ENCODE measurements at regions not wholly inside any gene's neighbourhood (a gene's known extent, or its start where the extent isn't known, plus 50 kb on each side); places are given as distances from the start of the nearest gene placed in this dataset.

DNA sequence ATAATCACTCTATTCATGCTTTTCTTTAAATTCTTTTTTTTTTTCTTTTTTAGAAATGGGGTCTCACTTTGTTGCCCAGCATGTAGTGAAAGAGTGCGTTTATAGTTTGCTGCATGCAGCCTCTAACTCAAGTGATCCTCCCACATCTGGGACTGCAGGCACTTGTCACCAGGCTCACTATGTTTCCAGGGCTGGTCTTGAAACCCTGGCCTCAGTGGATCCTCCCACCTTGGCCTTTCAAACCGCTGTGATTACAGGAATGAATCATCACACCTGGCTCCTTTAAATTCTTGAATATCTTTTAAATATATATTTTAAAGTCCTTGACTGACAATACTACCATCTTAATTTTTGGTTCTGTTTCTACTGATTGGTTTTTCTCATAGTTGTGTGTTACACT, 591.6 kb upstream of the KCND2 start:
- H2AK5ac ChIP-seq (ENCODE audit: low read depth, low read length), result no peak overlapping the region
- H2BK120ac ChIP-seq (ENCODE audit: low read depth, low read length), result no peak overlapping the region
- H3K79me1 ChIP-seq (ENCODE audit: low read depth in 1 of 2, low read length in 2 of 2), result no peaks in the 10 kb centered on the region
- H4K91ac ChIP-seq (ENCODE audit: insufficient read depth, low read depth, low read length), result no peak overlapping the region
- no peak overlapping the region for H3K4me3 ChIP-seq (ENCODE audit: insufficient read depth, low read depth, low read length)
- H2BK20ac ChIP-seq (ENCODE audit: low read depth, low read length), result no peak overlapping the region
- H3K56ac ChIP-seq (ENCODE audit: extremely low read depth, insufficient read depth, low read length), result no peak overlapping the region
- no peak overlapping the region for H3K9ac ChIP-seq (ENCODE audit: low read depth, low read length)
- TF ChIP-seq MXI1 (IDR thresholded peaks at IDR 0.05; ENCODE audit: borderline replicate concordance, low read depth, low read length), result no peak
- TF ChIP-seq, protein P1, sequence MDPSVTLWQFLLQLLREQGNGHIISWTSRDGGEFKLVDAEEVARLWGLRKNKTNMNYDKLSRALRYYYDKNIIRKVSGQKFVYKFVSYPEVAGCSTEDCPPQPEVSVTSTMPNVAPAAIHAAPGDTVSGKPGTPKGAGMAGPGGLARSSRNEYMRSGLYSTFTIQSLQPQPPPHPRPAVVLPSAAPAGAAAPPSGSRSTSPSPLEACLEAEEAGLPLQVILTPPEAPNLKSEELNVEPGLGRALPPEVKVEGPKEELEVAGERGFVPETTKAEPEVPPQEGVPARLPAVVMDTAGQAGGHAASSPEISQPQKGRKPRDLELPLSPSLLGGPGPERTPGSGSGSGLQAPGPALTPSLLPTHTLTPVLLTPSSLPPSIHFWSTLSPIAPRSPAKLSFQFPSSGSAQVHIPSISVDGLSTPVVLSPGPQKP (IDR thresholded peaks at IDR 0.05; ENCODE audit: borderline replicate concordance, low read depth, low read length), result no peak
- TF ChIP-seq CHD1 (IDR thresholded peaks at IDR 0.05; ENCODE audit: low read depth, low read length), result no peak
- TF ChIP-seq FOS (IDR thresholded peaks at IDR 0.05; ENCODE audit: low read depth, low read length), result no peak
- TF ChIP-seq MAFK (IDR thresholded peaks at IDR 0.05; ENCODE audit: low read depth, low read length), result no peak
- no peak for TF ChIP-seq POLR2A (IDR thresholded peaks at IDR 0.05; ENCODE audit: low read depth, low read length)
- TF ChIP-seq RAD21 (IDR thresholded peaks at IDR 0.05; ENCODE audit: low read length), result no peak
- TF ChIP-seq CEBPB (IDR thresholded peaks at IDR 0.05; ENCODE audit: low read depth, low read length), result no peak
- H3K18ac ChIP-seq (ENCODE audit: low read depth, low read length), result no peak overlapping the region
- H2BK5ac ChIP-seq (ENCODE audit: low read depth, low read length, poor library complexity, severe bottlenecking), result no peak overlapping the region
- H2BK15ac ChIP-seq (ENCODE audit: low read depth, low read length), result no peak overlapping the region
- no peak overlapping the region for H2AK9ac ChIP-seq (replicated peaks; ENCODE audit: low read depth, low read length, poor library complexity)
- no peaks in the 10 kb centered on the region for H4K20me1 ChIP-seq (ENCODE audit: insufficient read depth, low read length)
- in situ Hi-C loops (cut with MboI; ENCODE audit: low sequenced_read_pairs), result no loop called here
- no peak for ATAC-seq (ENCODE audit: low read depth)
- CTCF ChIA-PET, result no interaction called here
- no peak overlapping the region for H4K5ac ChIP-seq (ENCODE audit: low read depth, low read length)
- H3K9me3 ChIP-seq (ENCODE audit: control insufficient read depth, insufficient read depth, low read length), result peaks cover 2% of the 10 kb centered on the region; the same call in 1 of the 2 replicates
- no peaks in the 10 kb centered on the region for H3K4me1 ChIP-seq (ENCODE audit: control insufficient read depth, insufficient read depth, low read length)
- no peak overlapping the region for H3K27ac ChIP-seq (ENCODE audit: insufficient read depth, low read length)
- no peak overlapping the region for H3K4ac ChIP-seq (ENCODE audit: low read depth, low read length)
- no peaks in the 10 kb centered on the region for H3K27me3 ChIP-seq (ENCODE audit: control insufficient read depth, insufficient read depth, low read length)
- H2AFZ ChIP-seq (replicated peaks; ENCODE audit: low read length, poor library complexity), result no peak overlapping the region
- WGBS, 2 experiments (ENCODE audit: extremely low coverage in 2 of 2, insufficient read length in 1 of 2), result no CpG with 5 or more reads among the region's 2 CpGs
- dilution Hi-C loops (cut with HindIII; ENCODE audit: low sequenced_read_pairs, unreplicated experiment), result no loop called here
- no TSS peak for BruUV-seq (replicated peaks)
- no peaks in the 10 kb centered on the region for H3K9me1 ChIP-seq (ENCODE audit: insufficient read depth, low read length)
- no peaks in the 10 kb centered on the region for H3K36me3 ChIP-seq (ENCODE audit: control insufficient read depth, insufficient read depth, low read length)
- no peak overlapping the region for H3K14ac ChIP-seq (replicated peaks; ENCODE audit: low read depth, low read length)
- DNase-seq, result no peak
- no peak overlapping the region for H3K4me2 ChIP-seq (ENCODE audit: low read depth, low read length)
- H3K23ac ChIP-seq (ENCODE audit: low read depth, low read length), result no peak overlapping the region
- intact Hi-C loops (cut with micrococcal nuclease), result loop anchor here (10.0 kb wide), 1 partner anchor 593 kb away; the partner anchor contains the start of gene KCND2
- H4K8ac ChIP-seq (ENCODE audit: low read depth in 2 of 2, low read length in 2 of 2), result no peak overlapping the region
- POLR2A ChIA-PET (ENCODE audit: unreplicated experiment), result no interaction called here

Measured in IMR-90 (cell line).